ENCODE measurements at regions not wholly inside any gene's neighbourhood (a gene's known extent, or its start where the extent isn't known, plus 50 kb on each side); places are given as distances from the start of the nearest gene placed in this dataset.

- Histone ChIP-seq H3K18ac (ENCODE audit: low read length) (no peak overlapping the region), H2BK120ac (ENCODE audit: low read depth, low read length) (no peak overlapping the region), H3K79me1 (ENCODE audit: low read length) (peaks cover 20% of the 10 kb centered on the region), H3K4me3 (ENCODE audit: low read length) (no peak overlapping the region), H4K5ac (ENCODE audit: low read length) (no peak overlapping the region), H4K8ac (ENCODE audit: low read depth, low read length) (no peak overlapping the region), H3K9ac (ENCODE audit: low read length) (no peak overlapping the region), H3K4me1 (ENCODE audit: control insufficient read depth, low read depth, low read length) (no peaks in the 10 kb centered on the region), H3K79me2 (ENCODE audit: control insufficient read depth, insufficient read depth, low read length) (peaks cover 24% of the 10 kb centered on the region), H3K36me3 (ENCODE audit: control insufficient read depth, insufficient read depth, low read length) (no peaks in the 10 kb centered on the region), H2BK5ac (ENCODE audit: low read length) (no peak overlapping the region), H3K27ac (ENCODE audit: low read depth, low read length) (no peak overlapping the region), H3K23ac (ENCODE audit: low read length) (no peak overlapping the region), H3K27me3 (ENCODE audit: insufficient read depth, low read length, poor library complexity) (no peaks in the 10 kb centered on the region), H2BK15ac (replicated peaks; ENCODE audit: low read depth) (no peak overlapping the region), H3K4me2 (ENCODE audit: low read length) (no peak overlapping the region), H3K56ac (ENCODE audit: low read length) (no peak overlapping the region), H2AK5ac (ENCODE audit: low read length) (no peak overlapping the region), H3K4ac (ENCODE audit: low read depth, low read length) (no peak overlapping the region)
- DNase-seq = no peak
- no CpG with 5 or more reads among the region's 8 CpGs for WGBS (ENCODE audit: extremely low coverage, insufficient coverage, low lambda C conversion rate)
Measured at GRCh38 chr21:31536138-31536537, 123.4 kb upstream of the SOD1 start.

GRCh38 chr21:31531967-31532366 lies 127.5 kb upstream of the SOD1 start:
- Histone ChIP-seq H3K36me3 (ENCODE audit: control insufficient read depth, insufficient read depth, low read length) (no peaks in the 10 kb centered on the region), H3K79me1 (ENCODE audit: low read length) (peaks cover 21% of the 10 kb centered on the region), H3K79me2 (ENCODE audit: control insufficient read depth, insufficient read depth, low read length) (peaks cover 32% of the 10 kb centered on the region), H4K5ac (ENCODE audit: low read length) (no peak overlapping the region), H2BK5ac (ENCODE audit: low read length) (no peak overlapping the region), H4K8ac (ENCODE audit: low read depth, low read length) (no peak overlapping the region), H3K4me2 (ENCODE audit: low read length) (no peak overlapping the region), H3K23ac (ENCODE audit: low read length) (no peak overlapping the region), H3K4me1 (ENCODE audit: control insufficient read depth, low read depth, low read length) (peaks cover 25% of the 10 kb centered on the region), H3K56ac (ENCODE audit: low read length) (no peak overlapping the region), H2AK5ac (ENCODE audit: low read length) (no peak overlapping the region), H3K4me3 (ENCODE audit: low read length) (no peak overlapping the region), H3K27me3 (ENCODE audit: insufficient read depth, low read length, poor library complexity) (no peaks in the 10 kb centered on the region), H3K9ac (ENCODE audit: low read length) (no peak overlapping the region), H3K4ac (ENCODE audit: low read depth, low read length) (no peak overlapping the region), H2BK15ac (replicated peaks; ENCODE audit: low read depth) (no peak overlapping the region), H3K18ac (ENCODE audit: low read length) (no peak overlapping the region), H2BK120ac (ENCODE audit: low read depth, low read length) (no peak overlapping the region), H3K27ac (ENCODE audit: low read depth, low read length) (no peak overlapping the region)
- DNase-seq = peak; percentile 42
- no CpG with 5 or more reads among the region's 1 CpG for WGBS (ENCODE audit: extremely low coverage, insufficient coverage, low lambda C conversion rate)

GRCh38 chr21:31530897-31531705 lies 128.4 kb upstream of the SOD1 start:
- H2AK5ac ChIP-seq (ENCODE audit: low read length) = no peak overlapping the region
- H3K4me2 ChIP-seq (ENCODE audit: low read length) = no peak overlapping the region
- H2BK15ac ChIP-seq (replicated peaks; ENCODE audit: low read depth) = no peak overlapping the region
- no peak overlapping the region for H2BK5ac ChIP-seq (ENCODE audit: low read length)
- no peak overlapping the region for H3K4ac ChIP-seq (ENCODE audit: low read depth, low read length)
- H3K56ac ChIP-seq (ENCODE audit: low read length) = no peak overlapping the region
- H3K4me1 ChIP-seq (ENCODE audit: control insufficient read depth, low read depth, low read length) = peaks cover 32% of the 10 kb centered on the region
- no peak overlapping the region for H3K27ac ChIP-seq (ENCODE audit: low read depth, low read length)
- H3K36me3 ChIP-seq (ENCODE audit: control insufficient read depth, insufficient read depth, low read length) = no peaks in the 10 kb centered on the region
- DNase-seq = no peak
- no CpG with 5 or more reads among the region's 10 CpGs for WGBS (ENCODE audit: extremely low coverage, insufficient coverage, low lambda C conversion rate)
- no peak overlapping the region for H3K23ac ChIP-seq (ENCODE audit: low read length)
- peaks cover 17% of the 10 kb centered on the region for H3K79me1 ChIP-seq (ENCODE audit: low read length)
- no peak overlapping the region for H3K4me3 ChIP-seq (ENCODE audit: low read length)
- no peak overlapping the region for H3K9ac ChIP-seq (ENCODE audit: low read length)
- H3K79me2 ChIP-seq (ENCODE audit: control insufficient read depth, insufficient read depth, low read length) = peaks cover 29% of the 10 kb centered on the region
- H4K8ac ChIP-seq (ENCODE audit: low read depth, low read length) = no peak overlapping the region
- H2BK120ac ChIP-seq (ENCODE audit: low read depth, low read length) = no peak overlapping the region
- H3K27me3 ChIP-seq (ENCODE audit: insufficient read depth, low read length, poor library complexity) = no peaks in the 10 kb centered on the region
- H4K5ac ChIP-seq (ENCODE audit: low read length) = no peak overlapping the region
- H3K18ac ChIP-seq (ENCODE audit: low read length) = no peak overlapping the region

- Histone ChIP-seq H3K79me1 (ENCODE audit: low read length) (peaks cover 13% of the 10 kb centered on the region), H2AK5ac (ENCODE audit: low read length) (peak overlapping the region; percentile 29), H2BK120ac (ENCODE audit: low read depth, low read length) (no peak overlapping the region), H2BK5ac (ENCODE audit: low read length) (no peak overlapping the region), H3K23ac (ENCODE audit: low read length) (no peak overlapping the region), H3K4ac (ENCODE audit: low read depth, low read length) (no peak overlapping the region), H3K4me2 (ENCODE audit: low read length) (no peak overlapping the region), H3K36me3 (ENCODE audit: control insufficient read depth, insufficient read depth, low read length) (no peaks in the 10 kb centered on the region), H2BK15ac (replicated peaks; ENCODE audit: low read depth) (no peak overlapping the region), H3K18ac (ENCODE audit: low read length) (peak overlapping the region; percentile 12), H3K56ac (ENCODE audit: low read length) (no peak overlapping the region), H3K9ac (ENCODE audit: low read length) (no peak overlapping the region), H3K79me2 (ENCODE audit: control insufficient read depth, insufficient read depth, low read length) (peaks cover 24% of the 10 kb centered on the region), H3K4me3 (ENCODE audit: low read length) (no peak overlapping the region), H3K27ac (ENCODE audit: low read depth, low read length) (no peak overlapping the region), H4K8ac (ENCODE audit: low read depth, low read length) (no peak overlapping the region), H3K4me1 (ENCODE audit: control insufficient read depth, low read depth, low read length) (peaks cover 35% of the 10 kb centered on the region), H4K5ac (ENCODE audit: low read length) (no peak overlapping the region), H3K27me3 (ENCODE audit: insufficient read depth, low read length, poor library complexity) (no peaks in the 10 kb centered on the region)
- DNase-seq = no peak
- WGBS (ENCODE audit: extremely low coverage, insufficient coverage, low lambda C conversion rate) = no CpG with 5 or more reads among the region's 9 CpGs
Measured at GRCh38 chr21:31530364-31530763, 129.1 kb upstream of the SOD1 start.

GRCh38 chr21:31529406-31529805 lies 130.1 kb upstream of the SOD1 start:
- no peak overlapping the region for H2BK15ac ChIP-seq (replicated peaks; ENCODE audit: low read depth)
- no peak overlapping the region for H2BK5ac ChIP-seq (ENCODE audit: low read length)
- WGBS (ENCODE audit: extremely low coverage, insufficient coverage, low lambda C conversion rate) = no CpG with 5 or more reads among the region's 1 CpG
- peaks cover 14% of the 10 kb centered on the region for H3K79me1 ChIP-seq (ENCODE audit: low read length)
- no peak overlapping the region for H4K8ac ChIP-seq (ENCODE audit: low read depth, low read length)
- H3K4me2 ChIP-seq (ENCODE audit: low read length) = no peak overlapping the region
- H3K27me3 ChIP-seq (ENCODE audit: insufficient read depth, low read length, poor library complexity) = no peaks in the 10 kb centered on the region
- DNase-seq = peak; percentile 76
- H3K79me2 ChIP-seq (ENCODE audit: control insufficient read depth, insufficient read depth, low read length) = peaks cover 25% of the 10 kb centered on the region
- H2AK5ac ChIP-seq (ENCODE audit: low read length) = no peak overlapping the region
- H3K4ac ChIP-seq (ENCODE audit: low read depth, low read length) = no peak overlapping the region
- H3K4me3 ChIP-seq (ENCODE audit: low read length) = no peak overlapping the region
- H2BK120ac ChIP-seq (ENCODE audit: low read depth, low read length) = no peak overlapping the region
- peak overlapping the region; percentile 8 for H3K18ac ChIP-seq (ENCODE audit: low read length)
- peaks cover 37% of the 10 kb centered on the region for H3K4me1 ChIP-seq (ENCODE audit: control insufficient read depth, low read depth, low read length)
- no peak overlapping the region for H4K5ac ChIP-seq (ENCODE audit: low read length)
- H3K56ac ChIP-seq (ENCODE audit: low read length) = no peak overlapping the region
- no peak overlapping the region for H3K23ac ChIP-seq (ENCODE audit: low read length)
- H3K9ac ChIP-seq (ENCODE audit: low read length) = no peak overlapping the region
- H3K27ac ChIP-seq (ENCODE audit: low read depth, low read length) = no peak overlapping the region
- no peaks in the 10 kb centered on the region for H3K36me3 ChIP-seq (ENCODE audit: control insufficient read depth, insufficient read depth, low read length)

GRCh38 chr21:31526040-31526439 lies 133.5 kb upstream of the SOD1 start:
- H3K27ac ChIP-seq (ENCODE audit: low read depth, low read length) = peak overlapping the region; percentile 49
- no peak overlapping the region for H3K23ac ChIP-seq (ENCODE audit: low read length)
- no peaks in the 10 kb centered on the region for H3K27me3 ChIP-seq (ENCODE audit: insufficient read depth, low read length, poor library complexity)
- peak; percentile 93 for DNase-seq
- H3K4ac ChIP-seq (ENCODE audit: low read depth, low read length) = peak overlapping the region; percentile 78
- WGBS (ENCODE audit: extremely low coverage, insufficient coverage, low lambda C conversion rate) = no CpG with 5 or more reads among the region's 4 CpGs
- no peak overlapping the region for H2AK5ac ChIP-seq (ENCODE audit: low read length)
- no peak overlapping the region for H4K5ac ChIP-seq (ENCODE audit: low read length)
- H2BK15ac ChIP-seq (replicated peaks; ENCODE audit: low read depth) = no peak overlapping the region
- H2BK5ac ChIP-seq (ENCODE audit: low read length) = peak overlapping the region; percentile 39
- peaks cover 27% of the 10 kb centered on the region for H3K79me2 ChIP-seq (ENCODE audit: control insufficient read depth, insufficient read depth, low read length)
- no peak overlapping the region for H3K4me2 ChIP-seq (ENCODE audit: low read length)
- no peak overlapping the region for H4K8ac ChIP-seq (ENCODE audit: low read depth, low read length)
- H3K36me3 ChIP-seq (ENCODE audit: control insufficient read depth, insufficient read depth, low read length) = no peaks in the 10 kb centered on the region
- H3K4me3 ChIP-seq (ENCODE audit: low read length) = no peak overlapping the region
- H3K56ac ChIP-seq (ENCODE audit: low read length) = peak overlapping the region; percentile 72
- H3K18ac ChIP-seq (ENCODE audit: low read length) = peak overlapping the region; percentile 86
- H3K9ac ChIP-seq (ENCODE audit: low read length) = no peak overlapping the region
- peaks cover 40% of the 10 kb centered on the region for H3K4me1 ChIP-seq (ENCODE audit: control insufficient read depth, low read depth, low read length)
- peaks cover 15% of the 10 kb centered on the region for H3K79me1 ChIP-seq (ENCODE audit: low read length)
- no peak overlapping the region for H2BK120ac ChIP-seq (ENCODE audit: low read depth, low read length)

Data from mesendoderm (in vitro differentiated cells).